Tibial nerve (tissue), 3 donors: ENCODE measurements at regions not wholly inside any gene's neighbourhood (a gene's known extent, or its start where the extent isn't known, plus 50 kb on each side); places are given as distances from the start of the nearest gene placed in this dataset.

ENCODE experiments used
- POLR2A ChIP-seq, 2 donors: fragments of 450-650 bp; IDR thresholded peaks; one replicate each; pipeline ENCODE4 v1.6.1; 2017; ENCODE audit warnings: antibody characterized with exemption in 2 of 2, mild to moderate bottlenecking in 2 of 2, moderate library complexity in 2 of 2
- TF ChIP-seq, protein P1 (sequence below), 5 experiments: fragments of 200-600 bp in 3 of 5; fragments of 450-650 bp in 2 of 5; sonication (generic) in 3 of 5; IDR thresholded peaks; one replicate each; pipeline ENCODE4 v1.5.1; 2016 to 2019; ENCODE audit warnings: antibody characterized with exemption in 5 of 5, mild to moderate bottlenecking in 3 of 5, moderate library complexity in 2 of 5

DNA sequence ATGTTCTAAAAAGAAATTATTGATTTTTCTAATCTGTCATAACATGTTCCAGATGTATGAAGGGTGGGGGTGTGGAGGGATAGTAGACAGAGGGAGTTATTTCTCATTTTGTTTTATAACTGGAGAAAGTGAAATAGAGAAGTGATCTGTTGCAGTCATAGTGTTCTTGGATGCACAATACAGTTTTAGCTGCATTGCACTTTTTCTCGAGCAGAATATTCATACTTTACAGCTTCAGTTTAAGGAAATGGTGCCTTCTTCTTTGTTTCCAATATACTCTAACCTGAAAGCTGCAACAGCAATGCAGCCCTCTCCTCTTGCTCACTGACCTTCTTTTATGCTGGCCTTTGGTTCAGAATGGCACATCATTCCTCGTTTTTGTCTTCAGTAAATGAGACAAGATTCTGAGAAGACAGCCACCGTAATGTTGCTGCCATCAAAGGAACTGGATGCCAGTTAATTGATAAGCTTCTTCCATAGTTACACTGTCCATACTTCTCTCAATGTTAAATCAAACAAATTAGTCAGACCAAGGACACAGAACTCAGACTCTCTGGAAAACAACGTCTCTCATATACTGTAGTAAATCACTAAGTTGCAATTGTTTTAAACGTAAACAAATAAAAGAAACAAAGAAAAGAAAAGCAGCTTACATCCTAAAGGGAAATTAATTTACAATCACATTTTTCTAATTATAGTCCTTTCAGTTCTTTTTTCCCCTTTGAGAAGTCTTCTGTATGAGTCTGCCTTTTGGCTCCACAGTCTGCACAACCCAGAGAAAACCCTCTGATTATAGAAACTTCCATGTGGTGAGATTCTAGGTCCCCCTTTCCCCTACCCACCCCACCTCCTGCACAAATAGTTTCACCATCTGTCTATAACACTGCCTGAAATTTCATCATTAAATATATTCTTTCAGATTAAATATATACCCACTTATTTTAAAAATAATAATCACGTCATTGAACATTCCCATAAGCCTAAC lies 97.4 kb upstream of the UGP2 start:
- TF ChIP-seq, protein P1, sequence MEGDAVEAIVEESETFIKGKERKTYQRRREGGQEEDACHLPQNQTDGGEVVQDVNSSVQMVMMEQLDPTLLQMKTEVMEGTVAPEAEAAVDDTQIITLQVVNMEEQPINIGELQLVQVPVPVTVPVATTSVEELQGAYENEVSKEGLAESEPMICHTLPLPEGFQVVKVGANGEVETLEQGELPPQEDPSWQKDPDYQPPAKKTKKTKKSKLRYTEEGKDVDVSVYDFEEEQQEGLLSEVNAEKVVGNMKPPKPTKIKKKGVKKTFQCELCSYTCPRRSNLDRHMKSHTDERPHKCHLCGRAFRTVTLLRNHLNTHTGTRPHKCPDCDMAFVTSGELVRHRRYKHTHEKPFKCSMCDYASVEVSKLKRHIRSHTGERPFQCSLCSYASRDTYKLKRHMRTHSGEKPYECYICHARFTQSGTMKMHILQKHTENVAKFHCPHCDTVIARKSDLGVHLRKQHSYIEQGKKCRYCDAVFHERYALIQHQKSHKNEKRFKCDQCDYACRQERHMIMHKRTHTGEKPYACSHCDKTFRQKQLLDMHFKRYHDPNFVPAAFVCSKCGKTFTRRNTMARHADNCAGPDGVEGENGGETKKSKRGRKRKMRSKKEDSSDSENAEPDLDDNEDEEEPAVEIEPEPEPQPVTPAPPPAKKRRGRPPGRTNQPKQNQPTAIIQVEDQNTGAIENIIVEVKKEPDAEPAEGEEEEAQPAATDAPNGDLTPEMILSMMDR (IDR thresholded peaks at IDR 0.05) = no peak
- TF ChIP-seq POLR2A (IDR thresholded peaks at IDR 0.05) = no peak
